NB4 (cell line): ENCODE measurements at regions not wholly inside any gene's neighbourhood (a gene's known extent, or its start where the extent isn't known, plus 50 kb on each side); places are given as distances from the start of the nearest gene placed in this dataset.

Experiments used
- DNase-seq: peaks from one replicate; pipeline ENCODE4 v3.0.0; 2010; ENCODE audit warnings: low read depth
- H3K4me3 ChIP-seq: one replicate; pipeline ENCODE4 v1.5.1; 2011; ENCODE audit warnings: mild to moderate bottlenecking, low read depth, low read length, moderate library complexity
- CTCF ChIP-seq: IDR thresholded peaks from one replicate; pipeline ENCODE4 v1.5.1; 2012; ENCODE audit warnings: low read depth, low read length
- MAX ChIP-seq: IDR thresholded peaks from 2 replicates; pipeline ENCODE4 v1.6.1; 2011; ENCODE audit warnings: low read depth, low read length
- MYC ChIP-seq: IDR thresholded peaks from 2 replicates; pipeline ENCODE4 v1.6.1; 2011; ENCODE audit warnings: low read depth, low read length
- POLR2A ChIP-seq: IDR thresholded peaks from 2 replicates; pipeline ENCODE4 v1.6.1; 2011; ENCODE audit warnings: mild to moderate bottlenecking; ENCODE audit not compliant: insufficient read length; ENCODE audit errors: extremely low read depth

- H3K4me3 ChIP-seq, result no peak overlapping the region
- TF ChIP-seq MAX (no peak), MYC (no peak), POLR2A (no peak), CTCF (no peak)
- no peak for DNase-seq
Observed at GRCh38 chr4:11727903-11728564, 299.3 kb upstream of the HS3ST1 start.

GRCh38 chr4:11724731-11725130 lies 296.0 kb upstream of the HS3ST1 start:
- DNase-seq, result no peak
- TF ChIP-seq MAX, result no peak
- TF ChIP-seq MYC, result no peak
- no peak for TF ChIP-seq CTCF
- no peak for TF ChIP-seq POLR2A

GRCh38 chr4:11722223-11722622 lies 293.5 kb upstream of the HS3ST1 start:
- no peak overlapping the region for H3K4me3 ChIP-seq
- no peak for DNase-seq
- no peak for TF ChIP-seq MYC
- TF ChIP-seq POLR2A, result no peak
- no peak for TF ChIP-seq MAX
- TF ChIP-seq CTCF, result no peak

More at GRCh38 chr4:11724731-11725130, 296.0 kb upstream of the HS3ST1 start:
- no peak overlapping the region for H3K4me3 ChIP-seq

GRCh38 chr4:11720292-11720691 lies 291.6 kb upstream of the HS3ST1 start:
- DNase-seq, result peak; percentile 42
- TF ChIP-seq MYC (no peak), MAX (no peak), CTCF (peak; percentile 70), POLR2A (no peak)
- H3K4me3 ChIP-seq, result no peak overlapping the region

- TF ChIP-seq POLR2A (no peak), CTCF (no peak), MYC (no peak), MAX (no peak)
- DNase-seq, result no peak
- H3K4me3 ChIP-seq, result no peak overlapping the region
Observed at GRCh38 chr4:11719879-11720278, 291.2 kb upstream of the HS3ST1 start.
